ENCODE measurements at regions not wholly inside any gene's neighbourhood (a gene's known extent, or its start where the extent isn't known, plus 50 kb on each side); places are given as distances from the start of the nearest gene placed in this dataset.

DNA sequence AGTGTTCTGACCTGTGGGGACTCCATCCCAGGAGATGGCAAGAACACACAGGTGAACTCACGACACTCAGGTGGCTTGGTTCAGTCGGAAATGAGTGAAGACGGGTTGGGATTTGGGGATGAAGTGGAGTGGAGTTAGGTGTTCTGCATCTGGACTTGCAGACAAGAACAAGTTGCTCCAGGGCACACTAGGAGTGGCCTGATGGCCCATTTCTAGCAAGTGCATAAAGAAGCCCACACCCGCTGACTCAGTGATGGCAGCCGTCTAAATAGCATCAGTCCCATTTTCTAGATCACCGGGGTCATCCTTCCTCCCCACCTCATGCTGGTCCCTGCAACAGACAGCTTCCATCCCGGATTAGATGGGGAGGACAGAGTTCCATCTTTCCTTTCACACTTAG lies 278.4 kb downstream of the C1orf94 start:
- TF ChIP-seq, protein P1, sequence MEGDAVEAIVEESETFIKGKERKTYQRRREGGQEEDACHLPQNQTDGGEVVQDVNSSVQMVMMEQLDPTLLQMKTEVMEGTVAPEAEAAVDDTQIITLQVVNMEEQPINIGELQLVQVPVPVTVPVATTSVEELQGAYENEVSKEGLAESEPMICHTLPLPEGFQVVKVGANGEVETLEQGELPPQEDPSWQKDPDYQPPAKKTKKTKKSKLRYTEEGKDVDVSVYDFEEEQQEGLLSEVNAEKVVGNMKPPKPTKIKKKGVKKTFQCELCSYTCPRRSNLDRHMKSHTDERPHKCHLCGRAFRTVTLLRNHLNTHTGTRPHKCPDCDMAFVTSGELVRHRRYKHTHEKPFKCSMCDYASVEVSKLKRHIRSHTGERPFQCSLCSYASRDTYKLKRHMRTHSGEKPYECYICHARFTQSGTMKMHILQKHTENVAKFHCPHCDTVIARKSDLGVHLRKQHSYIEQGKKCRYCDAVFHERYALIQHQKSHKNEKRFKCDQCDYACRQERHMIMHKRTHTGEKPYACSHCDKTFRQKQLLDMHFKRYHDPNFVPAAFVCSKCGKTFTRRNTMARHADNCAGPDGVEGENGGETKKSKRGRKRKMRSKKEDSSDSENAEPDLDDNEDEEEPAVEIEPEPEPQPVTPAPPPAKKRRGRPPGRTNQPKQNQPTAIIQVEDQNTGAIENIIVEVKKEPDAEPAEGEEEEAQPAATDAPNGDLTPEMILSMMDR (IDR thresholded peaks at IDR 0.05) = no peak
- TF ChIP-seq ZFX (IDR thresholded peaks at IDR 0.05; ENCODE audit: borderline replicate concordance) = no peak
- no peak overlapping the region for H3K27ac ChIP-seq

DNA sequence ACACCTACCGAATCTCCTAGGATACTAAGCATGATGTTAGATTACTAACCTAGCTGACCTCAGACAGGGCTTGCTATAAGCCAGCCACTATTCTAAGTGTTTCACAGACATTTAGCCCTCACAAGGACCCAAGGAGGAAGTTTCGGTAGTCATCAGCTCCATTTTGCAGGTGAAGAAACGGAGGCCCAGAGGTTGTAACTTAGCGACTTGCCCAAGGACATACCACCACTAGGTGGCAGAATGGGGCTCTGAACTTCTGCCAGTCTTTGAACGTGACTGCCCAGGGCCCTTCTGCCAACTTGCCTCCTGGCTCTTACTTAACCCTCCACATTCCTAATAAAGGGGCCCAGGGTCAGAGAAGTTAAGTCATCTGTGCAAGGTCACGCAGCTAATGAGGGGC lies 283.5 kb downstream of the C1orf94 start:
- TF ChIP-seq, protein P1 (IDR thresholded peaks at IDR 0.05) = peak; percentile 85
- TF ChIP-seq ZFX (IDR thresholded peaks at IDR 0.05; ENCODE audit: borderline replicate concordance) = no peak
- no peak overlapping the region for H3K27ac ChIP-seq

DNA sequence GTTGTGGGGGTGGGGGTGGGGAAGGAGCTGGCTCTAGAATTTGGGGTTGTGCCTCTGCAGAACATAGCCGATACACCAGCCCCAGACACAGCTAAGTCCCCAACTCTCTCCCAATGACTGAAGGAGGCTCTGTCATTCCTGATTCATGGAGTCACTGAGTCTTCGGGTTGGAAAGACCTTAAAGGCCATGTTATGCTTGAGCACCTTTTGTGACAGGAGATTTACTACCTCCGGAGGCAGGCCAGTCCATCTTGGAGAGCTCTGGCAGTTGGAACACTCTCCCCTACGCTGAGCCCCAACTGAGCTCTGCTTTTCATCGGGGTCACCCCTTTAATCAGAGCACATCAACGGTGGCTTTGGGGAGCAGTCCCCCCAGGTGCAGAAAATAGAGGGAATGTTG lies 284.4 kb upstream of the GJB5 start:
- no peak for TF ChIP-seq ZFX (IDR thresholded peaks at IDR 0.05; ENCODE audit: borderline replicate concordance)
- TF ChIP-seq, protein P1 (IDR thresholded peaks at IDR 0.05) = no peak
- H3K27ac ChIP-seq = no peak overlapping the region

DNA sequence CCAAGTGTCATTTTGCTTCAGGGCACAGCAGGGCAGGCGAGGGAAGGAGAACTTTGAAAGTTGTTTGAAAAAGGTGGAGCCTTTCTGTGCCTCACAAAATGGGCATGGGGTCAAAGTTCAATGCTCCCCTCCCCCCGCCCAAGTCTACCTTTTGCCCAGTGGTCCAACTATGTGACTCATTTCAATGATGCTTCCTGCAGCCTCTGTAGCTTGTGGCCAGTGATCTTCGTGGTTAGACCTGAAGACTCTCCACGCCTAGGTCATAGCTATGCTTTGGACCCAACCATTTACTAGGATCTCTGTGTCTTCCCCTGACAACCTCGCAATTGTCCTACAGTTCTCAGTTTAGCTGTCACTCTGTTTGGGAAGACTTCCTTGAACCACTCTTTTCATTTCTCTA lies 280.3 kb upstream of the GJB5 start:
- no peak overlapping the region for H3K27ac ChIP-seq
- TF ChIP-seq ZFX (IDR thresholded peaks at IDR 0.05; ENCODE audit: borderline replicate concordance) = no peak
- TF ChIP-seq, protein P1 (IDR thresholded peaks at IDR 0.05) = no peak

DNA sequence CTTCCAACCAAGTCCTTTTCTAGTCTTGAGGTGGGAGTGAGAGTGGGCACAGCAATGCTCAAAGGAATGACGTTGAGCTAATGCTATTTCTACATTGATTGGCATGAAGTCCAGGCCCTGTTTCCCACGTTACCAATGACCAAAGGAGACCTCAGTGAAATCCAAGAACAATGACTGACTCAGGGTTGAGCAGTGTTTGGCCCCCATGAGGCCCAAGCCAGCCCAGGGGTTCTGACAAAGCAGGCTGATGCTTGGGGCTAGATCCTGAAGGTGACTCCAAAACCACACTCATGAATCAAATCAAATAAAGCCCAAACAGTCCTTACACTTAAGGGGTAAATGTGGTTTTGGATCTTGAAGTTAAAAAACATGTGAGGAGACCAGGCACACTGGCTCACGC lies 278.5 kb upstream of the GJB5 start:
- TF ChIP-seq, protein P1 (IDR thresholded peaks at IDR 0.05) = no peak
- TF ChIP-seq ZFX (IDR thresholded peaks at IDR 0.05; ENCODE audit: borderline replicate concordance) = no peak
- no peak overlapping the region for H3K27ac ChIP-seq

DNA sequence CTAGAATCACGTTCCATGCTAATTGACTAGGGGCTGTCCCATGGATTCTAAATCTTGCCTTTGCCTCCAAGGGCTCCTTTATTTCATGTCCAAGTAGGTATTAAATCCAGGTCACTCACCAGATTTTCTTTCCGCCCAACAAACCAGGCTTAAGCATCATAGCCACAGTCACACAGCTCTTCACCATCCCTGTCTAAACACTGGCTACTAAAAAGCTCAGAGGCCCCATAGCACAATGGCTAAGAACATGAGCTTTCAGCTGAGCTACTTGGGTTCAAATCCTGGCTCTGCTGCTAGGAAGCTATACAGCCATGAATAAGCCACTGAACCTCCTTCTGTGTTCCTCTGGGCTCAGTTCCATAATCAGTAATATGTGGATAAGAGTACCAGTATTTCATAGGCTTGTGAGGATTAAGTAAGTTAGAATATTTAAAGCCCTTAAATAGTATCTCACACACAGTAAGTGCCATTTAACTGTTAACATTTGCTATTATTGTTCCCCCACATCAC lies 277.2 kb upstream of the GJB5 start:
- H3K27ac ChIP-seq = no peak overlapping the region
- TF ChIP-seq, protein P1 (IDR thresholded peaks at IDR 0.05) = no peak
- no peak for TF ChIP-seq ZFX (IDR thresholded peaks at IDR 0.05; ENCODE audit: borderline replicate concordance)

DNA sequence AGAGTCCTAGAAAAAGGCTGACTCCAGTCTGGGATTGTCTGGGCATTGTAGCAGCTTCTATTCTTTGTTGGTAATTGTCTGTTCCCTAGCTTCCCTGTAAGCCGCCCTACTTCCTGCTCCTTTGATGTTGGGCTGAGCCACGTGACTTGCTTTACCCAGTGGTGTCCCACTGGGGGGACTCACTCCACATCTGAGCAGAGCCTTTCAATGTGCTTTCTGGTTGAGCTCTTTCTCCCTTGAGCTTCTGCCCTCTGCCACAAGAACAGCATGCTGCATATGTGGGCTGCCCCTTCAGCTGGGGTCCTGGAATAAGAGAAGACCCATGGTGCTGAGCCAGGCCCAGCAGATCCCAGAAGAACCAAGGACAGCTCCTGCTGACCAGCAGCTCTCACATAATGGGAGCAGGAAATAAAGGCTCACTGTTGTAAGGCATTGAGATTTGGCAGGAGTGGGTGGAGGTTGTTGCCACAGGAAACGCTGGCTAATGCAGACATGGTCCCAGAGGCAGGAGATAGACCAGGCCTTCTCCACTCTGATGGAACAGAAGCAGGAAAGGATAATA lies 276.3 kb upstream of the GJB5 start:
- TF ChIP-seq, protein P1 (IDR thresholded peaks at IDR 0.05) = no peak
- no peak for TF ChIP-seq ZFX (IDR thresholded peaks at IDR 0.05; ENCODE audit: borderline replicate concordance)
- H3K27ac ChIP-seq = no peak overlapping the region
